ENCODE measurements at regions not wholly inside any gene's neighbourhood (a gene's known extent, or its start where the extent isn't known, plus 50 kb on each side); places are given as distances from the start of the nearest gene placed in this dataset.

DNA sequence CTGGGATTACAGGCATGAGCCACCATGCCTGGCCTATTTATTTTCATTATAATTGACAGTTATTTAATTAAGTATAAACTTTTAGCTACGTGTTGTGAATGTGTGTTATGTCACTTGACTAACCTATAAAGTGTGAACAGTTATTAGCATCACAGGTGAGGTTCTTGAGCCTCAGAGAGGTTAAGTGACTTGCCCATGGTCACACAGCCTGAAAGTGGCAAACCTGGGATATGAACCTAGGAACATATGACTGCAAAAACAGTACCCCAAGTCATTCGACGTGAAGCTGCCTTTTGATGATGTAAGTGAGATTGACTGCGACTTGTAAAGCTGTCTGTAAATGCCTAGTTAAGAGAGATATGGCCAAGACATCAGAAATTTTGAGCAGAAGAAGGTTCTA is 77.9 kb upstream of the SALL4 start (continued):
- TF ChIP-seq USF2 (IDR thresholded peaks at IDR 0.05; ENCODE audit: low read length) (no peak), EGR1 (IDR thresholded peaks at IDR 0.05; ENCODE audit: borderline replicate concordance, low read depth, low read length) (no peak), RAD21 (IDR thresholded peaks at IDR 0.05 in 1 of 2, conservative IDR thresholded peaks at IDR 0.05 in 1 of 2; ENCODE audit: low read depth in 2 of 2, low read length in 2 of 2) (no peak)

All from H1 (cell line).